Mammary epithelial cell (primary cell): ENCODE measurements at regions not wholly inside any gene's neighbourhood (a gene's known extent, or its start where the extent isn't known, plus 50 kb on each side); places are given as distances from the start of the nearest gene placed in this dataset.

Experiments used
- EZH2 ChIP-seq: IDR thresholded peaks from 2 replicates; pipeline ENCODE4 v1.6.1; 2012; ENCODE audit warnings: low read length, inconsistent platforms, borderline replicate concordance
- TF ChIP-seq, protein P1 (sequence below), 2 donors: IDR thresholded peaks in 1 of 2; conservative IDR thresholded peaks in 1 of 2; 2 replicates each; pipeline ENCODE4 v1.5.1; 2011 to 2012; ENCODE audit warnings: inconsistent platforms in 2 of 2, low read length in 2 of 2, mild to moderate bottlenecking in 2 of 2, control low read depth in 1 of 2, low read depth in 1 of 2; ENCODE audit not compliant: insufficient read depth in 1 of 2; ENCODE audit errors: extremely low read depth in 1 of 2

DNA sequence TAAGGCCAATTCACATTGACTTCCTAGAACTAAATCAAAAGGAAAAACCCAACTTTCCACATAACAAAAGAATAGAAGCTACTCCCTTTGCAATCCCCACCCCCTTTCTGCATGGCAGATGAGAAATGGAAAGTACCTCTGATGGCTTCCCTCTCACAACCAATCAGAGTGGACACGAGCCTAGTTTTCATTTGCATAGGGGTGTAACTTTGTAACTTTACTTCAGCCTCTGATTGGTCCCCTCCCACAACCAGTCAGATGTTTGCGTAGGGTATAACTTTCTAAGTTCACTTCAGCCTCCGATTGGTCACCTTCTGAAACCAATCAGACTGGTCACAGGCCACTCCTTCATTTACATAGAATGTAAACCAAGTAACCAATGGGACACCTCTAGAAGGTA, 328.5 kb downstream of the CDH26 start:
- TF ChIP-seq, protein P1, sequence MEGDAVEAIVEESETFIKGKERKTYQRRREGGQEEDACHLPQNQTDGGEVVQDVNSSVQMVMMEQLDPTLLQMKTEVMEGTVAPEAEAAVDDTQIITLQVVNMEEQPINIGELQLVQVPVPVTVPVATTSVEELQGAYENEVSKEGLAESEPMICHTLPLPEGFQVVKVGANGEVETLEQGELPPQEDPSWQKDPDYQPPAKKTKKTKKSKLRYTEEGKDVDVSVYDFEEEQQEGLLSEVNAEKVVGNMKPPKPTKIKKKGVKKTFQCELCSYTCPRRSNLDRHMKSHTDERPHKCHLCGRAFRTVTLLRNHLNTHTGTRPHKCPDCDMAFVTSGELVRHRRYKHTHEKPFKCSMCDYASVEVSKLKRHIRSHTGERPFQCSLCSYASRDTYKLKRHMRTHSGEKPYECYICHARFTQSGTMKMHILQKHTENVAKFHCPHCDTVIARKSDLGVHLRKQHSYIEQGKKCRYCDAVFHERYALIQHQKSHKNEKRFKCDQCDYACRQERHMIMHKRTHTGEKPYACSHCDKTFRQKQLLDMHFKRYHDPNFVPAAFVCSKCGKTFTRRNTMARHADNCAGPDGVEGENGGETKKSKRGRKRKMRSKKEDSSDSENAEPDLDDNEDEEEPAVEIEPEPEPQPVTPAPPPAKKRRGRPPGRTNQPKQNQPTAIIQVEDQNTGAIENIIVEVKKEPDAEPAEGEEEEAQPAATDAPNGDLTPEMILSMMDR (conservative IDR thresholded peaks at IDR 0.05 in 1 of 2, IDR thresholded peaks at IDR 0.05 in 1 of 2; ENCODE audit: extremely low read depth in 1 of 2, insufficient read depth in 1 of 2, low read depth in 1 of 2, low read length in 2 of 2): no peak
- TF ChIP-seq EZH2: no peak
